SJSA1 (cell line): ENCODE measurements at regions not wholly inside any gene's neighbourhood (a gene's known extent, or its start where the extent isn't known, plus 50 kb on each side); places are given as distances from the start of the nearest gene placed in this dataset.

Experiments used
- DNase-seq, 2 experiments: peaks; one replicate each; pipeline ENCODE4 v3.0.0-alpha.2; 2015 to 2020; ENCODE audit warnings: low spot score in 2 of 2, low read depth in 1 of 2
- H3K27ac ChIP-seq: fragments of 250-450 bp; sonication (Bioruptor Pico); 2 replicates; pipeline ENCODE4 v1.5.1; 2020; ENCODE audit warnings: mild to moderate bottlenecking, moderate library complexity
- H3K27me3 ChIP-seq: fragments of 250-450 bp; sonication (Bioruptor Pico); replicated peaks from 2 replicates; pipeline ENCODE4 v1.5.1; 2020; ENCODE audit warnings: mild to moderate bottlenecking, moderate library complexity
- H3K36me3 ChIP-seq: fragments of 250-450 bp; sonication (Bioruptor Pico); 2 replicates; pipeline ENCODE4 v1.5.1; 2020; ENCODE audit warnings: mild to moderate bottlenecking
- H3K4me1 ChIP-seq: fragments of 250-450 bp; sonication (Bioruptor Pico); replicated peaks from 2 replicates; pipeline ENCODE4 v1.6.1; 2021; ENCODE audit warnings: mild to moderate bottlenecking
- H3K4me3 ChIP-seq: fragments of 250-450 bp; sonication (Bioruptor Pico); 2 replicates; pipeline ENCODE4 v1.5.1; 2020; ENCODE audit warnings: mild to moderate bottlenecking
- H3K9me3 ChIP-seq: fragments of 250-450 bp; sonication (Bioruptor Pico); replicated peaks from 2 replicates; pipeline ENCODE4 v1.5.1; 2020; ENCODE audit warnings: mild to moderate bottlenecking

DNA sequence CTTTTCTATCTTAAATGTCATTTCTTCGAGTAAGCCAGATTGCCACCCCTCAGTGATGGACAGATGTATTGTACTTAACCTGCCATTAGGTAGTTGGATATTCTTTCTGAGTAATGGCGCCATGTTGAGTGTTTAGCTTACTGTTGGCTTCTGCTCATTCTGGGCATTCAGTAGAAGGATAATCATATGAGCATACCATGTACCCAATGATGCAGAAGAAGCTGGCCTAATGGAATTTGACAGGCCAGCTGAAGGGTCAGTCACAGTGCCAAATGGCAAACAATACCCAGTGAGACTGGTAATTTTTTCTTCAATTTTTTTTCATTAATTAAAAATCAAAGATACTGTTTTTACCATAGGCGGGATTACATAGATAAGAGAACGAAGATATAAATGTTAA lies 1010.8 kb upstream of the EYS start:
- Histone ChIP-seq H3K4me1 (no peaks in the 10 kb centered on the region), H3K27ac (no peak overlapping the region), H3K36me3 (no peaks in the 10 kb centered on the region), H3K27me3 (no peaks in the 10 kb centered on the region), H3K4me3 (no peak overlapping the region), H3K9me3 (no peaks in the 10 kb centered on the region)
- DNase-seq: no peak

DNA sequence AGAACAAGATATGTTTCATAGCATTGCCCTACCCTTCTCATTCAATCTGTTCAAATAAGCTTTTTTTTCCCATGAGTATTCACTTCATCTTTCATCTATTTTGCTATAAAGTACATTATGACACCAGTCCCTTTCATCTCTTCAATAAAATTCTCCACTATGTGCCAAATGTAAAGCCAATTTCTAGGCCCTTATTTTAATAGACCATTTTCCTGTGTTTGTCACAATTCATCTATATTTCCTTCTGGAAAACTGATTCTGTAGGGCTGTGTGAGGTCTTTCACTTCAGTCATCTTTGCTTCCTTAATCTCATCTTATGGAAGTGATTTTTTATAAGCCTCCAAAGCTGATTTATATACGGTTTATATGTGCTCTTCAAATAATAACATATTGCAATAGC lies 992.4 kb upstream of the EYS start:
- H3K27me3 ChIP-seq: no peaks in the 10 kb centered on the region
- no peak overlapping the region for H3K4me3 ChIP-seq
- H3K4me1 ChIP-seq: no peaks in the 10 kb centered on the region
- no peaks in the 10 kb centered on the region for H3K9me3 ChIP-seq
- no peak for DNase-seq
- no peak overlapping the region for H3K27ac ChIP-seq
- no peaks in the 10 kb centered on the region for H3K36me3 ChIP-seq

DNA sequence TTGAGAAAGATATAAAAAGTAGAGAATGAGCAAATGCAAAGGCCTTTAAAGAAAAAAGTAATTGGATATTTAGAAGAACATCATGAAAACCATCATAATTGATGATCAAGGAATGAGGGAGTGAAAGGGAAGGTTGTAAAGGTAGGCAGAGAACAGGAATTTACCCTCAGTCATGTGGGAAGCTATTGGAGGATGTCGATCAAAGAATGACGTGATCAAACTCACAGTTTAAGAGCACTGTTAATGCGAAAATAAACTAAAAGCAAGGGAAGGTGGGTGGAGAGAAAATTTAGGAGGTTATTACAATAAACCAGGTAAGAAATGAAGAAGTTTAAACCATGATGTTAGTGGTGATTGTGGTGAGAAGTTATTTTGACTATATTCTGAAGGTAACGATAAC lies 982.6 kb upstream of the EYS start:
- H3K27me3 ChIP-seq: no peaks in the 10 kb centered on the region
- H3K4me1 ChIP-seq: no peaks in the 10 kb centered on the region
- no peaks in the 10 kb centered on the region for H3K9me3 ChIP-seq
- DNase-seq: no peak
- H3K4me3 ChIP-seq: no peak overlapping the region
- H3K36me3 ChIP-seq: no peaks in the 10 kb centered on the region
- H3K27ac ChIP-seq: no peak overlapping the region

DNA sequence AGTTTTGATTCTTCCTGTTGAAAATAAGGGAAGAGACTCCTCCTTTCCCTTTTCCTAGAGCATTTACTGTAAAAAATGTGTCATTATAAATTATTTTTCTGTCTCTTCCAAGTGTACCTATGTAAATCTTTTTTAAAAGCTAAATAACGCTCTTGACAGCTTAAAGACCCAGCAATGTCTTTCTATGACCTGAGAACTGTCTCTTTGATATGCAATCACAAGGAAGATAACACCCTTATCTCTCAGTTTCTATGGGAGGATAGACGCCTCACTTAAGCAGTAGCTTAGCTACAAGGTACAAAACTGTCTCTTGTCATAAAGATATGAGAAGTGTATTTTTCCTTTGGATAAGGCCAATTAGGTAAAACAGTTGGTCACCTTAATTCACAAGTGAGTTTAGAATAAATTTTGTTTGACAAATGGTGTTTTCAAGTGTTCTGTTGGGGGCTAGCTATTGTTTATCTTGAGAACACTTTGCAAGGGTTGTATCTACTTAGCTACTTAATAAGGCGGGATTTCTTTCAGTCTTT lies 980.6 kb upstream of the EYS start:
- H3K27ac ChIP-seq: no peak overlapping the region
- no peaks in the 10 kb centered on the region for H3K27me3 ChIP-seq
- H3K4me1 ChIP-seq: no peaks in the 10 kb centered on the region
- H3K4me3 ChIP-seq: no peak overlapping the region
- H3K9me3 ChIP-seq: no peaks in the 10 kb centered on the region; the same call in 1 of the 2 replicates
- H3K36me3 ChIP-seq: no peaks in the 10 kb centered on the region
- DNase-seq: no peak

DNA sequence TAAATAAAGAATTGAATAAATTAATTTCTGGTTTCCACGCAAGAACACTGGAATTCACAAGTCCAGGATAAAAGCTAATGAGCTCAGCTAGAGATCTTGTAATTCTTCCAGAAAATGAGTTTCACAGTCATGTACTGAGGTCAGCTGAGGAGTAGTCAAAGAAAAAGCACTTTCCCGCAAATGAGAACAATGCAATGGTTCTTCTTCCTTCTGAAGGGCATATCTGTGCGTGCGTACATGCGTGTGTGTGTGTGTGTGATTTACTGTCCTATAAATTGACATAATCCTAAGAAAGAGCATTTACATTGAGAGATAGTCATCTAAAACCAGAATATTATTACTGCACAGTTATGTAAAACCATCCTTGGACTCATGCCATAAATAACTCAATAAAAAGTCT lies 968.9 kb upstream of the EYS start:
- H3K36me3 ChIP-seq: no peaks in the 10 kb centered on the region
- H3K27me3 ChIP-seq: no peaks in the 10 kb centered on the region
- H3K27ac ChIP-seq: no peak overlapping the region
- no peak for DNase-seq
- H3K4me3 ChIP-seq: no peak overlapping the region
- H3K9me3 ChIP-seq: no peaks in the 10 kb centered on the region; the same call in 1 of the 2 replicates
- no peaks in the 10 kb centered on the region for H3K4me1 ChIP-seq

- no peak for DNase-seq
- Histone ChIP-seq H3K9me3 (no peaks in the 10 kb centered on the region), H3K4me3 (no peak overlapping the region), H3K4me1 (no peaks in the 10 kb centered on the region), H3K27ac (no peak overlapping the region), H3K27me3 (no peaks in the 10 kb centered on the region), H3K36me3 (no peaks in the 10 kb centered on the region)
These were observed 957.1 kb upstream of the EYS start for GRCh38 chr6:66664112-66664511.

DNA sequence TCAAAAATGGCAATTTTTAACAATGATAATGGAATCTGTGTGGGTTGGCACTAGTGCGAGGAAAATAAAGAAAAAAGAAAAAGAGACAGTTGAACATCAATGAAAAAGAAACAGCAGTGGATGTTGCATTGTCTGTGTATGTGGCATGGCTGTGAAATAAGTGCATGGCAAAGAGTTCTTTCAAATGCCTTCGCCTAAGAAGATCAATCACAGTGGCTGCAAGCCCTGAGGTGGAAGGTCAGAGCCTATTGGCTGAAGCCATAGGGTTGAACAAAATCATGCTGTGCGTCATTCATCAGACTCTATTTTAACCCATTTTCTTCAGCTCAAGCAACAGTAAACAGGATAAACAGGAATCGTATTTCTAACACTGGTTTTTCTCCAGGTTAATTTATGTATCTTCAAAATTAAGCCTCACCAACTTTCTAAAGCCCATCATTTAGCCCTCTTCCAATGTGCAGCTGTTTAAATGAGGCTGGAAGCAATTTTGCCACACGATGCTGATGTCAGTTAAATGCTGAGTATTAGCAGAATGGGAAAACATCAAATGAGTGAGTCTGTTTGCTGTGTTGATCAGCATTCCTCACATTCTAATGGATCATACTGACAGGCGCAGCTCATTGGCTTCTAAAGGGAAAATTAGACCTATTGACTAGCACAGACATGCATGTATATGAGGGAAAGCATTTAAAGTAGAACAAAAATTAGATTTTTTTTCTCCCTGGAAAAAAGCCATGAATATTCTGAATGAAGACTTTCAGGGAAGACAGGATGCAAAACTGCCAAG lies 955.9 kb upstream of the EYS start:
- Histone ChIP-seq H3K4me3 (no peak overlapping the region), H3K27me3 (no peaks in the 10 kb centered on the region)
- no peak for DNase-seq

GRCh38 chr6:66662196-66662595 lies 955.2 kb upstream of the EYS start:
- Histone ChIP-seq H3K4me1 (no peaks in the 10 kb centered on the region), H3K27ac (no peak overlapping the region), H3K27me3 (no peaks in the 10 kb centered on the region), H3K9me3 (no peaks in the 10 kb centered on the region), H3K36me3 (no peaks in the 10 kb centered on the region), H3K4me3 (no peak overlapping the region)
- DNase-seq: no peak

More for the DNA sequence above, 955.9 kb upstream of the EYS start:
- H3K4me1 ChIP-seq: no peaks in the 10 kb centered on the region
- H3K27ac ChIP-seq: no peak overlapping the region
- no peaks in the 10 kb centered on the region for H3K36me3 ChIP-seq
- no peaks in the 10 kb centered on the region for H3K9me3 ChIP-seq

GRCh38 chr6:66655420-66655819 lies 948.4 kb upstream of the EYS start:
- Histone ChIP-seq H3K4me1 (no peaks in the 10 kb centered on the region), H3K36me3 (no peaks in the 10 kb centered on the region), H3K27ac (no peak overlapping the region), H3K4me3 (no peak overlapping the region), H3K9me3 (no peaks in the 10 kb centered on the region), H3K27me3 (no peaks in the 10 kb centered on the region)
- DNase-seq: no peak

DNA sequence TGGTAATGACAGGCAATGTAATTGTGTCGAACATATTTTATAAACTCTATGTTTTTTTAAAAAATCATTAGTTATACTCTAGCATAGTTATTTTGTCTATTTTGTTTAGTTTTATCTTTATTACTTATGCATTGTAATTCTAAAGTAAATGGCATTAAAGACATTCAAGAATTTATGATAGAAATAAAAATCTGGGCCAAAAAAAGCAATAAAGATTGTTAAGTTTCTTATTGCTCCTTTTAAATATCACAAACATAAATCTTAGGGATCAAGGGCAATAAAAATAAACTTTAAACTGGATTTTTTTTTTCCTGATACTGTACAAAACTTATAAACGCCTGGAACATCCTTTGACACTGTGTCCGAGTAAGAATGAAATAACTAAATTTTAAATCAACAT lies 931.5 kb upstream of the EYS start:
- Histone ChIP-seq H3K27ac (no peak overlapping the region), H3K4me3 (no peak overlapping the region), H3K27me3 (no peaks in the 10 kb centered on the region)

GRCh38 chr6:66638099-66638498 lies 931.1 kb upstream of the EYS start:
- no peak overlapping the region for H3K27ac ChIP-seq
- DNase-seq: no peak
- no peaks in the 10 kb centered on the region for H3K36me3 ChIP-seq
- no peaks in the 10 kb centered on the region for H3K4me1 ChIP-seq
- H3K4me3 ChIP-seq: no peak overlapping the region
- H3K9me3 ChIP-seq: no peaks in the 10 kb centered on the region
- H3K27me3 ChIP-seq: no peaks in the 10 kb centered on the region

More for the DNA sequence above, 931.5 kb upstream of the EYS start:
- no peak for DNase-seq
- no peaks in the 10 kb centered on the region for H3K9me3 ChIP-seq
- no peaks in the 10 kb centered on the region for H3K36me3 ChIP-seq
- no peaks in the 10 kb centered on the region for H3K4me1 ChIP-seq

DNA sequence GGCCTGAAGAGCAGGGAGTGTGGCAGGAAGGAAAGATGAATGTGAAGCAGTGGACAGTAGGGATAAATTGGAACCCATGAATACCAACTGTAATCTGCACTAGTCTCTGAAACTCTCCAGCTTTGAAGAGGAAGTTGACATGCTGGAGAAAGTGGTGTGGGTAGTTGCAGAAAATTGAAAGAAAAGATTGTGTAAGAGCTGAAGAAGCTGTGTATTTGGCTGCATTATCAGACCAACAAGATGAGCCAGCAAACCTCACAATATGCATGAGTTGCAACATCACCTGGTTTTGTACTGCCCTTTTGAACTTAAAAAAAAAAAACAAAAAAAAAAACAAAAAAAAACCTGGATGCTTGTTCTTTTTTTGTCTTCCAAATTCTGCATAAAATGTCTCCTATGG lies 921.9 kb upstream of the EYS start:
- Histone ChIP-seq H3K9me3 (no peaks in the 10 kb centered on the region), H3K36me3 (no peaks in the 10 kb centered on the region), H3K4me3 (no peak overlapping the region), H3K27ac (no peak overlapping the region), H3K4me1 (no peaks in the 10 kb centered on the region), H3K27me3 (no peaks in the 10 kb centered on the region)
- DNase-seq: no peak

GRCh38 chr6:66623050-66623449 lies 916.0 kb upstream of the EYS start:
- H3K36me3 ChIP-seq: no peaks in the 10 kb centered on the region
- H3K9me3 ChIP-seq: no peaks in the 10 kb centered on the region
- no peak overlapping the region for H3K27ac ChIP-seq
- no peak for DNase-seq
- H3K4me3 ChIP-seq: no peak overlapping the region
- no peaks in the 10 kb centered on the region for H3K27me3 ChIP-seq
- H3K4me1 ChIP-seq: no peaks in the 10 kb centered on the region

DNA sequence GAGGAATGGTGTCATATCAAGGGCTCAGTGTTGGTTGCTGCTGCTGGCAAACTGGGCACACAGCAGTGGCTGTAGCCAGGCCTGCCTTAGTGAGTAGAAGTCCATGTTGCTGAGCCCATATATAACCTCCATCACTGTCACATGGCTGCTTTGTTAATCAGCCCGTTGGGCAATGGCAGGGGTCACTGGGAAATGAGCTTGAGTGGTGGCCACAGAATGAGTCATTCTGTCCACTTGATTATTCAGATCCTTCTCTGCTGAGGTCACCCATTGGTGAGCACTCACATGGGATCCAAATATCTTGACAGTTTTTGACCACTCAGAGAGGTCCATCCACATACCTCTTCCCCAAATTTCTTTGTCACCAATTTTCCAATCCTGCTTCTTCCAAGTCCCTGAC lies 898.9 kb upstream of the EYS start:
- Histone ChIP-seq H3K9me3 (no peaks in the 10 kb centered on the region), H3K27me3 (no peaks in the 10 kb centered on the region), H3K4me1 (no peaks in the 10 kb centered on the region), H3K36me3 (no peaks in the 10 kb centered on the region), H3K4me3 (no peak overlapping the region), H3K27ac (no peak overlapping the region)
- no peak for DNase-seq

GRCh38 chr6:66605011-66605410 lies 898.0 kb upstream of the EYS start:
- H3K27ac ChIP-seq: no peak overlapping the region
- no peaks in the 10 kb centered on the region for H3K9me3 ChIP-seq

More at GRCh38 chr6:66605011-66605410, 898.0 kb upstream of the EYS start:
- Histone ChIP-seq H3K4me1 (no peaks in the 10 kb centered on the region), H3K27me3 (no peaks in the 10 kb centered on the region), H3K36me3 (no peaks in the 10 kb centered on the region), H3K4me3 (no peak overlapping the region)
- no peak for DNase-seq
